GM21447 (cell line): ENCODE measurements at regions not wholly inside any gene's neighbourhood (a gene's known extent, or its start where the extent isn't known, plus 50 kb on each side); places are given as distances from the start of the nearest gene placed in this dataset.

Experiments
- ATAC-seq: cut with Tn5 transposase; IDR thresholded peaks from one replicate; pipeline ENCODE4 v1.9.1; 2021; ENCODE audit not compliant: unreplicated experiment

- ATAC-seq: no peak
Observed at GRCh38 chr18:44467718-44468117, 213.0 kb upstream of the SETBP1 start.

GRCh38 chr18:44473394-44474066, 207.2 kb upstream of the SETBP1 start:
- ATAC-seq: no peak

- no peak for ATAC-seq
Observed at GRCh38 chr18:44474067-44474411, 206.6 kb upstream of the SETBP1 start.

- no peak for ATAC-seq
Observed at GRCh38 chr18:44474591-44474990, 206.1 kb upstream of the SETBP1 start.

GRCh38 chr18:44482761-44483160, 197.9 kb upstream of the SETBP1 start:
- no peak for ATAC-seq

- ATAC-seq: peak; percentile 61
Observed at GRCh38 chr18:44495151-44495550, 185.5 kb upstream of the SETBP1 start.

- no peak for ATAC-seq
Observed at GRCh38 chr18:44497311-44497710, 183.4 kb upstream of the SETBP1 start.

GRCh38 chr18:44497757-44498490, 182.8 kb upstream of the SETBP1 start:
- no peak for ATAC-seq

GRCh38 chr18:44500808-44501610, 179.7 kb upstream of the SETBP1 start:
- ATAC-seq: no peak

GRCh38 chr18:44502221-44502620, 178.5 kb upstream of the SETBP1 start:
- ATAC-seq: no peak

- ATAC-seq: no peak
Observed at GRCh38 chr18:44502790-44503189, 177.9 kb upstream of the SETBP1 start.

- no peak for ATAC-seq
Observed at GRCh38 chr18:44503854-44504253, 176.8 kb upstream of the SETBP1 start.

GRCh38 chr18:44507729-44508325, 172.9 kb upstream of the SETBP1 start:
- ATAC-seq: peak; percentile 80

- no peak for ATAC-seq
Observed at GRCh38 chr18:44508474-44508873, 172.2 kb upstream of the SETBP1 start.

GRCh38 chr18:44509048-44509447, 171.6 kb upstream of the SETBP1 start:
- ATAC-seq: no peak

GRCh38 chr18:44510390-44510789, 170.3 kb upstream of the SETBP1 start:
- no peak for ATAC-seq

GRCh38 chr18:44513233-44513632, 167.5 kb upstream of the SETBP1 start:
- ATAC-seq: no peak

GRCh38 chr18:44514106-44514505, 166.6 kb upstream of the SETBP1 start:
- no peak for ATAC-seq

GRCh38 chr18:44514766-44515165, 165.9 kb upstream of the SETBP1 start:
- ATAC-seq: no peak

- ATAC-seq: no peak
Observed at GRCh38 chr18:44516450-44516849, 164.2 kb upstream of the SETBP1 start.

- ATAC-seq: no peak
Observed at GRCh38 chr18:44517136-44517535, 163.6 kb upstream of the SETBP1 start.
